ENCODE measurements at regions not wholly inside any gene's neighbourhood (a gene's known extent, or its start where the extent isn't known, plus 50 kb on each side); places are given as distances from the start of the nearest gene placed in this dataset.

- no peak for DNase-seq (ENCODE audit: low read depth, low spot score)
These were observed 337.5 kb upstream of the TENM3 start for GRCh38 chr4:181905708-181906107.

GRCh38 chr4:181908168-181908567, 335.0 kb upstream of the TENM3 start:
- DNase-seq (ENCODE audit: low read depth, low spot score) = no peak

- DNase-seq (ENCODE audit: low read depth, low spot score) = peak; percentile 8
These were observed 333.8 kb upstream of the TENM3 start for GRCh38 chr4:181909368-181909767.

- no peak for DNase-seq (ENCODE audit: low read depth, low spot score)
These were observed 331.8 kb upstream of the TENM3 start for GRCh38 chr4:181911420-181911819.

GRCh38 chr4:181933471-181933870, 309.7 kb upstream of the TENM3 start:
- DNase-seq (ENCODE audit: low read depth, low spot score) = no peak

GRCh38 chr4:181938631-181939030, 304.6 kb upstream of the TENM3 start:
- no peak for DNase-seq (ENCODE audit: low read depth, low spot score)

GRCh38 chr4:181939199-181939945, 303.8 kb upstream of the TENM3 start:
- no peak for DNase-seq (ENCODE audit: low read depth, low spot score)

- DNase-seq (ENCODE audit: low read depth, low spot score) = no peak
These were observed 298.7 kb upstream of the TENM3 start for GRCh38 chr4:181944527-181944926.

- no peak for DNase-seq (ENCODE audit: low read depth, low spot score)
These were observed 296.3 kb upstream of the TENM3 start for GRCh38 chr4:181946902-181947301.

GRCh38 chr4:181948839-181949382, 294.3 kb upstream of the TENM3 start:
- no peak for DNase-seq (ENCODE audit: low read depth, low spot score)

- no peak for DNase-seq (ENCODE audit: low read depth, low spot score)
These were observed 293.4 kb upstream of the TENM3 start for GRCh38 chr4:181949704-181950312.

- no peak for DNase-seq (ENCODE audit: low read depth, low spot score)
These were observed 292.7 kb upstream of the TENM3 start for GRCh38 chr4:181950372-181951127.

GRCh38 chr4:181951265-181951664, 291.9 kb upstream of the TENM3 start:
- no peak for DNase-seq (ENCODE audit: low read depth, low spot score)

- DNase-seq (ENCODE audit: low read depth, low spot score) = peak; percentile 41
These were observed 290.7 kb upstream of the TENM3 start for GRCh38 chr4:181952478-181952877.

- no peak for DNase-seq (ENCODE audit: low read depth, low spot score)
These were observed 286.7 kb upstream of the TENM3 start for GRCh38 chr4:181956512-181956911.

GRCh38 chr4:181957088-181957487, 286.1 kb upstream of the TENM3 start:
- no peak for DNase-seq (ENCODE audit: low read depth, low spot score)

GRCh38 chr4:181958446-181958845, 284.8 kb upstream of the TENM3 start:
- no peak for DNase-seq (ENCODE audit: low read depth, low spot score)

GRCh38 chr4:181959121-181959520, 284.1 kb upstream of the TENM3 start:
- no peak for DNase-seq (ENCODE audit: low read depth, low spot score)

- no peak for DNase-seq (ENCODE audit: low read depth, low spot score)
These were observed 282.8 kb upstream of the TENM3 start for GRCh38 chr4:181960384-181960783.

- DNase-seq (ENCODE audit: low read depth, low spot score) = no peak
These were observed 280.9 kb upstream of the TENM3 start for GRCh38 chr4:181962321-181962720.

- no peak for DNase-seq (ENCODE audit: low read depth, low spot score)
These were observed 278.5 kb upstream of the TENM3 start for GRCh38 chr4:181964731-181965130.

GRCh38 chr4:181966104-181966551, 277.1 kb upstream of the TENM3 start:
- no peak for DNase-seq (ENCODE audit: low read depth, low spot score)
